ENCODE measurements at regions not wholly inside any gene's neighbourhood (a gene's known extent, or its start where the extent isn't known, plus 50 kb on each side); places are given as distances from the start of the nearest gene placed in this dataset.

GRCh38 chr18:78105611-78106010, 856.0 kb downstream of the GALR1 start:
- TF ChIP-seq CTCF (IDR thresholded peaks at IDR 0.05), result no peak
- TF ChIP-seq POLR2AphosphoS5 (IDR thresholded peaks at IDR 0.05), result no peak
